GM04503 (cell line): ENCODE measurements at regions not wholly inside any gene's neighbourhood (a gene's known extent, or its start where the extent isn't known, plus 50 kb on each side); places are given as distances from the start of the nearest gene placed in this dataset.
"Not testable (repeated sequence)": the region's sequence is repeated elsewhere in the genome, so short reads cannot be mapped to it uniquely, and the experiment has no call there.

ENCODE experiments used
- DNase-seq: peaks from one replicate; pipeline ENCODE4 v3.0.0-alpha.2; 2012; ENCODE audit warnings: low read depth

GRCh38 chr13:70788074-70788473 is 679.8 kb upstream of the KLHL1 start:
- DNase-seq, result no peak

GRCh38 chr13:70784207-70784989 is 676.1 kb upstream of the KLHL1 start:
- no peak for DNase-seq

GRCh38 chr13:70769817-70770216 is 661.6 kb upstream of the KLHL1 start:
- DNase-seq, result no peak

- DNase-seq, result no peak
Observed at GRCh38 chr13:70758932-70759331, 650.7 kb upstream of the KLHL1 start.

GRCh38 chr13:70756088-70756487 is 647.8 kb upstream of the KLHL1 start:
- DNase-seq, result no peak

- no peak for DNase-seq
Observed at GRCh38 chr13:70755456-70755855, 647.2 kb upstream of the KLHL1 start.

GRCh38 chr13:70747262-70747661 is 639.0 kb upstream of the KLHL1 start:
- no peak for DNase-seq

- not testable (repeated sequence) for DNase-seq
Observed at GRCh38 chr13:70746469-70746868, 638.2 kb upstream of the KLHL1 start.

GRCh38 chr13:70736622-70737317 is 628.5 kb upstream of the KLHL1 start:
- DNase-seq, result no peak

GRCh38 chr13:70732611-70733010 is 624.4 kb upstream of the KLHL1 start:
- DNase-seq, result no peak

- no peak for DNase-seq
Observed at GRCh38 chr13:70729369-70729768, 621.1 kb upstream of the KLHL1 start.

GRCh38 chr13:70723732-70724131 is 615.5 kb upstream of the KLHL1 start:
- DNase-seq, result no peak

GRCh38 chr13:70720386-70720785 is 612.1 kb upstream of the KLHL1 start:
- no peak for DNase-seq

GRCh38 chr13:70714993-70715392 is 606.7 kb upstream of the KLHL1 start:
- no peak for DNase-seq

GRCh38 chr13:70708775-70709174 is 600.5 kb upstream of the KLHL1 start:
- no peak for DNase-seq

- no peak for DNase-seq
Observed at GRCh38 chr13:70703755-70704154, 595.5 kb upstream of the KLHL1 start.

- DNase-seq, result no peak
Observed at GRCh38 chr13:70694996-70695715, 586.9 kb upstream of the KLHL1 start.

- DNase-seq, result no peak
Observed at GRCh38 chr13:70668983-70669382, 560.7 kb upstream of the KLHL1 start.

- DNase-seq, result no peak
Observed at GRCh38 chr13:70668293-70668692, 560.0 kb upstream of the KLHL1 start.

- DNase-seq, result no peak
Observed at GRCh38 chr13:70666883-70667556, 558.8 kb upstream of the KLHL1 start.

GRCh38 chr13:70662231-70662940 is 554.1 kb upstream of the KLHL1 start:
- DNase-seq, result no peak

- DNase-seq, result no peak
Observed at GRCh38 chr13:70644052-70644451, 535.8 kb upstream of the KLHL1 start.
